ENCODE measurements at regions not wholly inside any gene's neighbourhood (a gene's known extent, or its start where the extent isn't known, plus 50 kb on each side); places are given as distances from the start of the nearest gene placed in this dataset.

GRCh38 chr4:123092586-123092985, 170.2 kb upstream of the NUDT6 start:
- H3K4me3 Mint-ChIP-seq, result no peak overlapping the region
- no peaks in the 10 kb centered on the region for H3K27me3 Mint-ChIP-seq
- H3K4me1 Mint-ChIP-seq, result peaks cover 0 to 3% (median 0%) of the 10 kb centered on the region in 3 donors

GRCh38 chr4:123093236-123093635, 170.8 kb upstream of the NUDT6 start:
- H3K9me3 Mint-ChIP-seq, result no peaks in the 10 kb centered on the region
- H3K36me3 Mint-ChIP-seq, result peaks cover 22% of the 10 kb centered on the region
- no peaks in the 10 kb centered on the region for H3K27me3 Mint-ChIP-seq
- H3K27ac Mint-ChIP-seq, result no peak overlapping the region
- H3K4me3 Mint-ChIP-seq, result no peak overlapping the region
- peaks cover 0 to 3% (median 0%) of the 10 kb centered on the region in 3 donors for H3K4me1 Mint-ChIP-seq

More at GRCh38 chr4:123092586-123092985, 170.2 kb upstream of the NUDT6 start:
- H3K9me3 Mint-ChIP-seq, result no peaks in the 10 kb centered on the region
- H3K36me3 Mint-ChIP-seq, result peaks cover 24% of the 10 kb centered on the region
- no peak overlapping the region for H3K27ac Mint-ChIP-seq

GRCh38 chr4:123096038-123096437, 173.6 kb upstream of the NUDT6 start:
- Mint-ChIP-seq H3K4me1 (no peaks in the 10 kb centered on the region), H3K27ac (no peak overlapping the region), H3K27me3 (no peaks in the 10 kb centered on the region), H3K36me3 (peaks cover 18% of the 10 kb centered on the region), H3K4me3 (no peak overlapping the region), H3K9me3 (no peaks in the 10 kb centered on the region)

- Mint-ChIP-seq H3K36me3 (peaks cover 10% of the 10 kb centered on the region), H3K9me3 (no peaks in the 10 kb centered on the region), H3K27ac (no peak overlapping the region), H3K27me3 (no peaks in the 10 kb centered on the region), H3K4me3 (no peak overlapping the region), H3K4me1 (no peaks in the 10 kb centered on the region)
Measured at GRCh38 chr4:123102897-123103471, 180.6 kb upstream of the NUDT6 start.

- Mint-ChIP-seq H3K9me3 (no peaks in the 10 kb centered on the region), H3K4me1 (no peaks in the 10 kb centered on the region), H3K36me3 (peaks cover 8% of the 10 kb centered on the region), H3K4me3 (no peak overlapping the region), H3K27ac (no peak overlapping the region), H3K27me3 (no peaks in the 10 kb centered on the region)
Measured at GRCh38 chr4:123104310-123105025, 182.1 kb upstream of the NUDT6 start.

- Mint-ChIP-seq H3K4me1 (no peaks in the 10 kb centered on the region), H3K27me3 (no peaks in the 10 kb centered on the region), H3K4me3 (no peak overlapping the region), H3K27ac (no peak overlapping the region), H3K36me3 (peaks cover 8% of the 10 kb centered on the region), H3K9me3 (no peaks in the 10 kb centered on the region)
Measured at GRCh38 chr4:123105026-123105420, 182.6 kb upstream of the NUDT6 start.

GRCh38 chr4:123106747-123107146, 184.3 kb upstream of the NUDT6 start:
- no peaks in the 10 kb centered on the region for H3K9me3 Mint-ChIP-seq
- peaks cover 8% of the 10 kb centered on the region for H3K36me3 Mint-ChIP-seq
- H3K4me3 Mint-ChIP-seq, result no peak overlapping the region
- H3K27ac Mint-ChIP-seq, result no peak overlapping the region
- no peaks in the 10 kb centered on the region for H3K27me3 Mint-ChIP-seq
- no peaks in the 10 kb centered on the region for H3K4me1 Mint-ChIP-seq

GRCh38 chr4:123107444-123108252, 185.3 kb upstream of the NUDT6 start:
- Mint-ChIP-seq H3K4me3 (no peak overlapping the region), H3K27me3 (no peaks in the 10 kb centered on the region), H3K36me3 (peaks cover 8% of the 10 kb centered on the region), H3K27ac (no peak overlapping the region), H3K4me1 (no peaks in the 10 kb centered on the region), H3K9me3 (no peaks in the 10 kb centered on the region)

GRCh38 chr4:123109139-123109538, 186.7 kb upstream of the NUDT6 start:
- Mint-ChIP-seq H3K9me3 (peaks cover 0 to 2% (median 0%) of the 10 kb centered on the region in 3 donors), H3K4me1 (no peaks in the 10 kb centered on the region), H3K4me3 (no peak overlapping the region), H3K27me3 (no peaks in the 10 kb centered on the region), H3K27ac (no peak overlapping the region), H3K36me3 (peaks cover 8% of the 10 kb centered on the region)

- H3K4me3 Mint-ChIP-seq, result no peak overlapping the region
- H3K36me3 Mint-ChIP-seq, result peaks cover 8% of the 10 kb centered on the region
- peak overlapping the region in 1 of 3 donors; percentile 63 for H3K27ac Mint-ChIP-seq
- no peaks in the 10 kb centered on the region for H3K27me3 Mint-ChIP-seq
- H3K9me3 Mint-ChIP-seq, result peaks cover 0 to 2% (median 0%) of the 10 kb centered on the region in 3 donors
- H3K4me1 Mint-ChIP-seq, result no peaks in the 10 kb centered on the region
Measured at GRCh38 chr4:123110147-123110546, 187.8 kb upstream of the NUDT6 start.

GRCh38 chr4:123110685-123111084, 188.3 kb upstream of the NUDT6 start:
- H3K4me3 Mint-ChIP-seq, result no peak overlapping the region
- no peaks in the 10 kb centered on the region for H3K4me1 Mint-ChIP-seq
- no peaks in the 10 kb centered on the region for H3K27me3 Mint-ChIP-seq
- H3K9me3 Mint-ChIP-seq, result peaks cover 0 to 2% (median 0%) of the 10 kb centered on the region in 3 donors
- H3K27ac Mint-ChIP-seq, result no peak overlapping the region
- H3K36me3 Mint-ChIP-seq, result peaks cover 4% of the 10 kb centered on the region

GRCh38 chr4:123113155-123113554, 190.8 kb upstream of the NUDT6 start:
- no peaks in the 10 kb centered on the region for H3K27me3 Mint-ChIP-seq

GRCh38 chr4:123114084-123114914, 191.9 kb upstream of the NUDT6 start:
- H3K36me3 Mint-ChIP-seq, result no peaks in the 10 kb centered on the region
- H3K4me1 Mint-ChIP-seq, result no peaks in the 10 kb centered on the region
- no peak overlapping the region for H3K4me3 Mint-ChIP-seq
- no peak overlapping the region for H3K27ac Mint-ChIP-seq
- no peaks in the 10 kb centered on the region for H3K27me3 Mint-ChIP-seq
- peaks cover 0 to 2% (median 0%) of the 10 kb centered on the region in 3 donors for H3K9me3 Mint-ChIP-seq

More at GRCh38 chr4:123113155-123113554, 190.8 kb upstream of the NUDT6 start:
- peaks cover 0 to 2% (median 0%) of the 10 kb centered on the region in 3 donors for H3K9me3 Mint-ChIP-seq
- no peaks in the 10 kb centered on the region for H3K36me3 Mint-ChIP-seq
- H3K4me1 Mint-ChIP-seq, result no peaks in the 10 kb centered on the region
- H3K27ac Mint-ChIP-seq, result no peak overlapping the region
- H3K4me3 Mint-ChIP-seq, result no peak overlapping the region

- Mint-ChIP-seq H3K27me3 (no peaks in the 10 kb centered on the region), H3K36me3 (no peaks in the 10 kb centered on the region), H3K4me3 (no peak overlapping the region), H3K27ac (no peak overlapping the region), H3K4me1 (no peaks in the 10 kb centered on the region), H3K9me3 (peaks cover 0 to 2% (median 0%) of the 10 kb centered on the region in 3 donors)
Measured at GRCh38 chr4:123114915-123115756, 192.7 kb upstream of the NUDT6 start.
